ENCODE measurements at regions not wholly inside any gene's neighbourhood (a gene's known extent, or its start where the extent isn't known, plus 50 kb on each side); places are given as distances from the start of the nearest gene placed in this dataset.

- no peak overlapping the region for H2AFZ ChIP-seq (ENCODE audit: low read length)
- H3K4me3 ChIP-seq (ENCODE audit: low read depth, low read length, poor library complexity, severe bottlenecking): no peak overlapping the region
- H3K27me3 ChIP-seq (ENCODE audit: insufficient read depth, low read length): no peaks in the 10 kb centered on the region
- no peaks in the 10 kb centered on the region for H3K9me3 ChIP-seq (ENCODE audit: low read length)
- H3F3A ChIP-seq (ENCODE audit: insufficient read depth, low read length): no peaks in the 10 kb centered on the region
- H3K9ac ChIP-seq (ENCODE audit: low read length): no peak overlapping the region
- H3K27ac ChIP-seq (ENCODE audit: low read depth, low read length, poor library complexity, severe bottlenecking): no peak overlapping the region
- TF ChIP-seq EZH2 (IDR thresholded peaks at IDR 0.05; ENCODE audit: borderline replicate concordance, low read length): no peak
- TF ChIP-seq, protein P1, sequence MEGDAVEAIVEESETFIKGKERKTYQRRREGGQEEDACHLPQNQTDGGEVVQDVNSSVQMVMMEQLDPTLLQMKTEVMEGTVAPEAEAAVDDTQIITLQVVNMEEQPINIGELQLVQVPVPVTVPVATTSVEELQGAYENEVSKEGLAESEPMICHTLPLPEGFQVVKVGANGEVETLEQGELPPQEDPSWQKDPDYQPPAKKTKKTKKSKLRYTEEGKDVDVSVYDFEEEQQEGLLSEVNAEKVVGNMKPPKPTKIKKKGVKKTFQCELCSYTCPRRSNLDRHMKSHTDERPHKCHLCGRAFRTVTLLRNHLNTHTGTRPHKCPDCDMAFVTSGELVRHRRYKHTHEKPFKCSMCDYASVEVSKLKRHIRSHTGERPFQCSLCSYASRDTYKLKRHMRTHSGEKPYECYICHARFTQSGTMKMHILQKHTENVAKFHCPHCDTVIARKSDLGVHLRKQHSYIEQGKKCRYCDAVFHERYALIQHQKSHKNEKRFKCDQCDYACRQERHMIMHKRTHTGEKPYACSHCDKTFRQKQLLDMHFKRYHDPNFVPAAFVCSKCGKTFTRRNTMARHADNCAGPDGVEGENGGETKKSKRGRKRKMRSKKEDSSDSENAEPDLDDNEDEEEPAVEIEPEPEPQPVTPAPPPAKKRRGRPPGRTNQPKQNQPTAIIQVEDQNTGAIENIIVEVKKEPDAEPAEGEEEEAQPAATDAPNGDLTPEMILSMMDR (IDR thresholded peaks at IDR 0.05; ENCODE audit: low read length): no peak
- H3K4me2 ChIP-seq (ENCODE audit: low read length): no peak overlapping the region
- no peaks in the 10 kb centered on the region for H3K36me3 ChIP-seq (ENCODE audit: insufficient read depth, low read length)
- no peaks in the 10 kb centered on the region for H3K4me1 ChIP-seq (ENCODE audit: insufficient read depth, low read length, severe bottlenecking)
- H4K20me1 ChIP-seq (ENCODE audit: insufficient read depth, low read length): no peaks in the 10 kb centered on the region
- H3K79me2 ChIP-seq (ENCODE audit: insufficient read depth, low read length): no peaks in the 10 kb centered on the region
- H3K9me2 ChIP-seq (ENCODE audit: low read depth, low read length): no peaks in the 10 kb centered on the region
These were observed 91.7 kb upstream of the CTAGE1 start for GRCh38 chr18:22509423-22509822.

DNA sequence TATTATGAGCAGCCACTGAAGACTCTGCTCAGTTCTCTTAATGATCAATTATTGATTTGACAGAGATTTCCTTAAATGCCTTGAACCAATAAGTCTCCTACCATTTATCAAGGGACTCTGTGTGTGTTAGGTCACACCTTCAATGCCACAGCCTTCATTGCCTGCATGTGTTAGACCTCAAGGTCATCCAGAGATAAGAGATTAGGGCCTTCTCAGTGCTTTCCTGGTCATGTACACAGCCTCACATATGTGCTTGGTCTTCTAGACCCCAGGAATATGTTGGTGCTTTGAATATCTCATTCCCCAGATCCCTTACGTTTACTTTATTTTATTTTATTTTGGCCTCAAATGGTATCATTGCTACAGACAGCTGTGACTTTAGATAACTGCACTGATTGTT, 93.0 kb upstream of the CTAGE1 start:
- Histone ChIP-seq H3K9me3 (ENCODE audit: low read length) (no peaks in the 10 kb centered on the region), H3K9me2 (ENCODE audit: low read depth, low read length) (no peaks in the 10 kb centered on the region), H3K4me1 (ENCODE audit: insufficient read depth, low read length, severe bottlenecking) (no peaks in the 10 kb centered on the region), H3F3A (ENCODE audit: insufficient read depth, low read length) (no peaks in the 10 kb centered on the region), H3K36me3 (ENCODE audit: insufficient read depth, low read length) (no peaks in the 10 kb centered on the region), H3K4me3 (ENCODE audit: low read depth, low read length, poor library complexity, severe bottlenecking) (no peak overlapping the region), H3K27ac (ENCODE audit: low read depth, low read length, poor library complexity, severe bottlenecking) (no peak overlapping the region), H4K20me1 (ENCODE audit: insufficient read depth, low read length) (no peaks in the 10 kb centered on the region), H3K79me2 (ENCODE audit: insufficient read depth, low read length) (no peaks in the 10 kb centered on the region), H3K9ac (ENCODE audit: low read length) (no peak overlapping the region), H3K4me2 (ENCODE audit: low read length) (no peak overlapping the region), H3K27me3 (ENCODE audit: insufficient read depth, low read length) (no peaks in the 10 kb centered on the region), H2AFZ (ENCODE audit: low read length) (no peak overlapping the region)
- no peak for TF ChIP-seq EZH2 (IDR thresholded peaks at IDR 0.05; ENCODE audit: borderline replicate concordance, low read length)
- TF ChIP-seq, protein P1 (IDR thresholded peaks at IDR 0.05; ENCODE audit: low read length): no peak

DNA sequence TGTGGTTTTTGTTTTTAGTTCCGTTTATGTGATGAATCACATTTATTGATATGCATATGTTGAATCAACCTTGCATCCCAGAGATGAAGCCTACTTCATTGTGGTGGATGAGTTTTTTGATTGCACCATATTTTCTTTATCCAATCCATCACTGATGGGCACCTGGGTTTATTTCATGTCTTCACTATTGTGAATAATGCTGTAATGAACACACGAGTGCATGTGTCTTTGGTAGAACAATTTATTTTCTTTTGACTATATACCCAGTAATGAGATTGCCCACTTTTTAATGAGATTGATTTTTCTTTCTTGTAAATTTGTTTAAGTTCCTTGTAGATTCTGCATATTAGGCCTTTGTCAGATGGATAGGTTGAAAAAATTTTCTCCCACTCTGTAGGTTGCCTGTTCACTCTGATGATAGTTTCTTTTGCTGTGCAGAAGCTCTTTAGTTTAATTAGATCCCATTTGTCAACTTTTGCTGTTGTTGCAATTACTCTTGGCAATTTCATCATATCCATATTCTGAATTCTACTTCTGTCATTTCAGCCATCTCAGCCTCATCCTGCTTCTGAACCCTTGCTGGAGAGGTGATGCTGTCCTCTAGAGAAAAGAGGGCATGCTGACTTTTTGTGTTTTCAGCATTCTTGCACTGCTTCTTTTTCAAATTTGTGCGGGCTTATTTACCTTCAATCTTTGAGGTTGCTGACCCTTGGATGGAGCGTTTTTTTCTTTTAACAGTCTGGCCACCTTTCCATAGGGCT, 96.2 kb upstream of the CTAGE1 start:
- no peak for TF ChIP-seq EZH2 (IDR thresholded peaks at IDR 0.05; ENCODE audit: borderline replicate concordance, low read length)
- TF ChIP-seq, protein P1 (IDR thresholded peaks at IDR 0.05; ENCODE audit: low read length): no peak
- Histone ChIP-seq H3K9me3 (ENCODE audit: low read length) (no peaks in the 10 kb centered on the region), H4K20me1 (ENCODE audit: insufficient read depth, low read length) (no peaks in the 10 kb centered on the region), H3K4me2 (ENCODE audit: low read length) (no peak overlapping the region), H3K27me3 (ENCODE audit: insufficient read depth, low read length) (no peaks in the 10 kb centered on the region), H3K79me2 (ENCODE audit: insufficient read depth, low read length) (no peaks in the 10 kb centered on the region), H3K9me2 (ENCODE audit: low read depth, low read length) (no peaks in the 10 kb centered on the region), H3K4me1 (ENCODE audit: insufficient read depth, low read length, severe bottlenecking) (no peaks in the 10 kb centered on the region), H3K36me3 (ENCODE audit: insufficient read depth, low read length) (no peaks in the 10 kb centered on the region), H2AFZ (ENCODE audit: low read length) (no peak overlapping the region), H3F3A (ENCODE audit: insufficient read depth, low read length) (no peaks in the 10 kb centered on the region), H3K27ac (ENCODE audit: low read depth, low read length, poor library complexity, severe bottlenecking) (no peak overlapping the region), H3K9ac (ENCODE audit: low read length) (no peak overlapping the region), H3K4me3 (ENCODE audit: low read depth, low read length, poor library complexity, severe bottlenecking) (no peak overlapping the region)
